H54 (cell line): ENCODE measurements at regions not wholly inside any gene's neighbourhood (a gene's known extent, or its start where the extent isn't known, plus 50 kb on each side); places are given as distances from the start of the nearest gene placed in this dataset.
A peak's percentile ranks its signal among the peaks of the same experiment; 100 is the strongest.

Source experiments
- DNase-seq: peaks from one replicate; pipeline ENCODE4 v3.0.0; 2011; ENCODE audit warnings: low spot score, mixed read lengths; ENCODE audit not compliant: insufficient read length
- FAIRE-seq: peaks from 3 replicates; lab custom pipeline; 2011; peaks lifted over from hg19 to GRCh38; lab: Jason Lieb, UNC
- POLR2A ChIP-seq: IDR thresholded peaks from 2 replicates; pipeline ENCODE4 v1.6.1; 2011; ENCODE audit warnings: low read depth, mild to moderate bottlenecking, low read length

GRCh38 chr12:132419631-132420246 lies 70.2 kb upstream of the FBRSL1 start:
- FAIRE-seq = no peak
- no peak for TF ChIP-seq POLR2A
- DNase-seq = no peak

GRCh38 chr12:132418393-132418925 lies 71.5 kb upstream of the FBRSL1 start:
- DNase-seq (no peak), FAIRE-seq (no peak)
- no peak for TF ChIP-seq POLR2A

GRCh38 chr12:132417741-132418140 lies 72.2 kb upstream of the FBRSL1 start:
- no peak for TF ChIP-seq POLR2A
- FAIRE-seq (no peak), DNase-seq (no peak)

GRCh38 chr12:132416827-132417226 lies 73.1 kb upstream of the FBRSL1 start:
- TF ChIP-seq POLR2A = no peak
- no peak for FAIRE-seq
- DNase-seq = no peak

- no peak for TF ChIP-seq POLR2A
- DNase-seq (no peak), FAIRE-seq (no peak)
These were observed 73.8 kb upstream of the FBRSL1 start for GRCh38 chr12:132416121-132416673.

- TF ChIP-seq POLR2A = no peak
- DNase-seq (no peak), FAIRE-seq (no peak)
These were observed 74.4 kb upstream of the FBRSL1 start for GRCh38 chr12:132415327-132416120.

GRCh38 chr12:132414634-132415326 lies 75.2 kb upstream of the FBRSL1 start:
- FAIRE-seq = no peak

GRCh38 chr12:132413931-132414588 lies 75.9 kb upstream of the FBRSL1 start:
- no peak for DNase-seq
- TF ChIP-seq POLR2A = no peak
- FAIRE-seq = no peak

More at GRCh38 chr12:132414634-132415326, 75.2 kb upstream of the FBRSL1 start:
- no peak for TF ChIP-seq POLR2A
- DNase-seq = peak; percentile 97

- FAIRE-seq (no peak), DNase-seq (no peak)
- TF ChIP-seq POLR2A = no peak
These were observed 78.5 kb upstream of the FBRSL1 start for GRCh38 chr12:132411457-132411856.

GRCh38 chr12:132410849-132411248 lies 79.1 kb upstream of the FBRSL1 start:
- no peak for TF ChIP-seq POLR2A
- FAIRE-seq = no peak
- DNase-seq = no peak

- no peak for TF ChIP-seq POLR2A
- DNase-seq (no peak), FAIRE-seq (no peak)
These were observed 79.7 kb upstream of the FBRSL1 start for GRCh38 chr12:132410296-132410625.

- no peak for TF ChIP-seq POLR2A
- FAIRE-seq (no peak), DNase-seq (no peak)
These were observed 80.3 kb upstream of the FBRSL1 start for GRCh38 chr12:132409495-132410295.
